Dendritic cell treated with granulocyte-macrophage colony-stimulating factor and Interleukin-4, amounts not matched to agents 40 ng/mL and 50 ng/mL, for 4 days (primary cell): ENCODE measurements at regions not wholly inside any gene's neighbourhood (a gene's known extent, or its start where the extent isn't known, plus 50 kb on each side); places are given as distances from the start of the nearest gene placed in this dataset.

ENCODE experiments used
- H3K27ac Mint-ChIP-seq: one replicate; pipeline ENCODE4 v1.8.0; 2022; ENCODE audit warnings: mild to moderate bottlenecking, mixed read lengths
- H3K27me3 Mint-ChIP-seq: one replicate; pipeline ENCODE4 v1.8.0; 2022; ENCODE audit warnings: mild to moderate bottlenecking, mixed read lengths
- H3K36me3 Mint-ChIP-seq: one replicate; pipeline ENCODE4 v1.8.0; 2022; ENCODE audit warnings: low read depth, mixed read lengths
- H3K4me1 Mint-ChIP-seq: one replicate; pipeline ENCODE4 v1.8.0; 2022; ENCODE audit warnings: low read depth, mixed read lengths
- H3K4me3 Mint-ChIP-seq: one replicate; pipeline ENCODE4 v1.8.0; 2022; ENCODE audit warnings: mild to moderate bottlenecking, moderate library complexity, mixed read lengths
- H3K9me3 Mint-ChIP-seq: one replicate; pipeline ENCODE4 v1.8.0; 2022; ENCODE audit warnings: mixed read lengths
- intact Hi-C: fragments of 100-400 bp; cut with micrococcal nuclease; formaldehyde crosslinking; loops from one replicate; pipeline ENCODE4 v1.15.0; 2022

- H3K4me1 Mint-ChIP-seq = no peaks in the 10 kb centered on the region
- no peaks in the 10 kb centered on the region for H3K27me3 Mint-ChIP-seq
- H3K36me3 Mint-ChIP-seq = no peaks in the 10 kb centered on the region
- no peak overlapping the region for H3K27ac Mint-ChIP-seq
- intact Hi-C loops = no loop called here
- peaks cover 10% of the 10 kb centered on the region for H3K9me3 Mint-ChIP-seq
- H3K4me3 Mint-ChIP-seq = no peak overlapping the region
Measured at GRCh38 chr12:126535971-126536370, 1470.7 kb downstream of the AACS start.

GRCh38 chr12:126537961-126538530 lies 1472.8 kb downstream of the AACS start:
- Mint-ChIP-seq H3K9me3 (peaks cover 10% of the 10 kb centered on the region), H3K36me3 (no peaks in the 10 kb centered on the region), H3K27ac (no peak overlapping the region), H3K4me3 (no peak overlapping the region), H3K4me1 (no peaks in the 10 kb centered on the region), H3K27me3 (no peaks in the 10 kb centered on the region)
- intact Hi-C loops = no loop called here

GRCh38 chr12:126538888-126539287 lies 1473.7 kb downstream of the AACS start:
- H3K9me3 Mint-ChIP-seq = peaks cover 10% of the 10 kb centered on the region
- H3K36me3 Mint-ChIP-seq = no peaks in the 10 kb centered on the region
- intact Hi-C loops = no loop called here
- no peaks in the 10 kb centered on the region for H3K27me3 Mint-ChIP-seq
- H3K4me3 Mint-ChIP-seq = no peak overlapping the region
- no peak overlapping the region for H3K27ac Mint-ChIP-seq
- H3K4me1 Mint-ChIP-seq = no peaks in the 10 kb centered on the region

GRCh38 chr12:126545411-126545810 lies 1480.2 kb downstream of the AACS start:
- no peaks in the 10 kb centered on the region for H3K36me3 Mint-ChIP-seq
- no peaks in the 10 kb centered on the region for H3K9me3 Mint-ChIP-seq
- no peak overlapping the region for H3K4me3 Mint-ChIP-seq
- no peaks in the 10 kb centered on the region for H3K4me1 Mint-ChIP-seq
- no peaks in the 10 kb centered on the region for H3K27me3 Mint-ChIP-seq
- intact Hi-C loops = no loop called here
- no peak overlapping the region for H3K27ac Mint-ChIP-seq

- Mint-ChIP-seq H3K27ac (no peak overlapping the region), H3K4me1 (no peaks in the 10 kb centered on the region), H3K9me3 (no peaks in the 10 kb centered on the region), H3K36me3 (no peaks in the 10 kb centered on the region), H3K27me3 (no peaks in the 10 kb centered on the region), H3K4me3 (no peak overlapping the region)
- intact Hi-C loops = no loop called here
Measured at GRCh38 chr12:126547905-126548304, 1482.7 kb downstream of the AACS start.

GRCh38 chr12:126551869-126552268 lies 1486.6 kb downstream of the AACS start:
- H3K9me3 Mint-ChIP-seq = peaks cover 15% of the 10 kb centered on the region
- H3K27me3 Mint-ChIP-seq = no peaks in the 10 kb centered on the region
- no peaks in the 10 kb centered on the region for H3K4me1 Mint-ChIP-seq
- H3K4me3 Mint-ChIP-seq = no peak overlapping the region
- H3K27ac Mint-ChIP-seq = no peak overlapping the region
- intact Hi-C loops = no loop called here
- no peaks in the 10 kb centered on the region for H3K36me3 Mint-ChIP-seq

- Mint-ChIP-seq H3K9me3 (peaks cover 15% of the 10 kb centered on the region), H3K27ac (no peak overlapping the region), H3K4me3 (no peak overlapping the region), H3K36me3 (no peaks in the 10 kb centered on the region), H3K27me3 (no peaks in the 10 kb centered on the region), H3K4me1 (no peaks in the 10 kb centered on the region)
- intact Hi-C loops = no loop called here
Measured at GRCh38 chr12:126554625-126555024, 1489.4 kb downstream of the AACS start.

- Mint-ChIP-seq H3K4me1 (no peaks in the 10 kb centered on the region), H3K36me3 (no peaks in the 10 kb centered on the region), H3K4me3 (no peak overlapping the region), H3K27ac (no peak overlapping the region), H3K27me3 (no peaks in the 10 kb centered on the region), H3K9me3 (peaks cover 40% of the 10 kb centered on the region)
- intact Hi-C loops = no loop called here
Measured at GRCh38 chr12:126557659-126558058, 1492.4 kb downstream of the AACS start.

GRCh38 chr12:126558219-126558618 lies 1493.0 kb downstream of the AACS start:
- intact Hi-C loops = no loop called here
- no peaks in the 10 kb centered on the region for H3K27me3 Mint-ChIP-seq
- no peaks in the 10 kb centered on the region for H3K36me3 Mint-ChIP-seq

GRCh38 chr12:126558810-126559209 lies 1493.6 kb downstream of the AACS start:
- no peak overlapping the region for H3K27ac Mint-ChIP-seq
- no peak overlapping the region for H3K4me3 Mint-ChIP-seq
- no peaks in the 10 kb centered on the region for H3K4me1 Mint-ChIP-seq
- intact Hi-C loops = no loop called here
- H3K9me3 Mint-ChIP-seq = peaks cover 51% of the 10 kb centered on the region
- no peaks in the 10 kb centered on the region for H3K36me3 Mint-ChIP-seq
- H3K27me3 Mint-ChIP-seq = no peaks in the 10 kb centered on the region

More at GRCh38 chr12:126558219-126558618, 1493.0 kb downstream of the AACS start:
- H3K27ac Mint-ChIP-seq = no peak overlapping the region
- H3K9me3 Mint-ChIP-seq = peaks cover 45% of the 10 kb centered on the region
- H3K4me1 Mint-ChIP-seq = no peaks in the 10 kb centered on the region
- no peak overlapping the region for H3K4me3 Mint-ChIP-seq

GRCh38 chr12:126567016-126567415 lies 1501.8 kb downstream of the AACS start:
- Mint-ChIP-seq H3K36me3 (no peaks in the 10 kb centered on the region), H3K27me3 (no peaks in the 10 kb centered on the region), H3K4me1 (no peaks in the 10 kb centered on the region), H3K4me3 (no peak overlapping the region), H3K27ac (no peak overlapping the region), H3K9me3 (peaks cover 47% of the 10 kb centered on the region)
- intact Hi-C loops = no loop called here

- Mint-ChIP-seq H3K4me3 (no peak overlapping the region), H3K27ac (no peak overlapping the region), H3K9me3 (peaks cover 24% of the 10 kb centered on the region), H3K36me3 (no peaks in the 10 kb centered on the region), H3K4me1 (no peaks in the 10 kb centered on the region), H3K27me3 (no peaks in the 10 kb centered on the region)
- intact Hi-C loops = no loop called here
Measured at GRCh38 chr12:126569706-126570105, 1504.5 kb downstream of the AACS start.

GRCh38 chr12:126570566-126570965 lies 1505.3 kb downstream of the AACS start:
- Mint-ChIP-seq H3K27ac (no peak overlapping the region), H3K36me3 (no peaks in the 10 kb centered on the region), H3K4me3 (no peak overlapping the region), H3K9me3 (peaks cover 21% of the 10 kb centered on the region), H3K4me1 (no peaks in the 10 kb centered on the region), H3K27me3 (no peaks in the 10 kb centered on the region)
- intact Hi-C loops = no loop called here

GRCh38 chr12:126572170-126572569 lies 1506.9 kb downstream of the AACS start:
- no peaks in the 10 kb centered on the region for H3K36me3 Mint-ChIP-seq
- no peak overlapping the region for H3K27ac Mint-ChIP-seq
- H3K9me3 Mint-ChIP-seq = peaks cover 22% of the 10 kb centered on the region
- no peaks in the 10 kb centered on the region for H3K4me1 Mint-ChIP-seq
- intact Hi-C loops = no loop called here
- no peak overlapping the region for H3K4me3 Mint-ChIP-seq
- H3K27me3 Mint-ChIP-seq = no peaks in the 10 kb centered on the region

- Mint-ChIP-seq H3K4me3 (no peak overlapping the region), H3K36me3 (no peaks in the 10 kb centered on the region), H3K27ac (no peak overlapping the region), H3K9me3 (peaks cover 18% of the 10 kb centered on the region), H3K4me1 (no peaks in the 10 kb centered on the region), H3K27me3 (no peaks in the 10 kb centered on the region)
- intact Hi-C loops = no loop called here
Measured at GRCh38 chr12:126581655-126582054, 1516.4 kb downstream of the AACS start.
